Prostate gland (tissue), 2 donors: ENCODE measurements at regions not wholly inside any gene's neighbourhood (a gene's known extent, or its start where the extent isn't known, plus 50 kb on each side); places are given as distances from the start of the nearest gene placed in this dataset.

Experiments
- POLR2A ChIP-seq: fragments of 450-650 bp; IDR thresholded peaks from one replicate; pipeline ENCODE4 v1.6.1; 2016; ENCODE audit warnings: antibody characterized with exemption, mild to moderate bottlenecking
- POLR2AphosphoS5 ChIP-seq: sonication (generic); formaldehyde crosslinking; IDR thresholded peaks from one replicate; pipeline ENCODE4 v1.6.1; 2017; ENCODE audit warnings: antibody characterized with exemption
- TF ChIP-seq, protein P1 (sequence below), 4 experiments: fragments of 200-600 bp in 2 of 4; fragments of 450-650 bp in 2 of 4; sonication (generic) in 2 of 4; IDR thresholded peaks; 1 replicate in 3 of 4; 2 replicates in 1 of 4; pipeline ENCODE4 v1.5.1; 2016 to 2019; ENCODE audit warnings: antibody characterized with exemption in 4 of 4, mild to moderate bottlenecking in 2 of 4, moderate library complexity in 2 of 4

DNA sequence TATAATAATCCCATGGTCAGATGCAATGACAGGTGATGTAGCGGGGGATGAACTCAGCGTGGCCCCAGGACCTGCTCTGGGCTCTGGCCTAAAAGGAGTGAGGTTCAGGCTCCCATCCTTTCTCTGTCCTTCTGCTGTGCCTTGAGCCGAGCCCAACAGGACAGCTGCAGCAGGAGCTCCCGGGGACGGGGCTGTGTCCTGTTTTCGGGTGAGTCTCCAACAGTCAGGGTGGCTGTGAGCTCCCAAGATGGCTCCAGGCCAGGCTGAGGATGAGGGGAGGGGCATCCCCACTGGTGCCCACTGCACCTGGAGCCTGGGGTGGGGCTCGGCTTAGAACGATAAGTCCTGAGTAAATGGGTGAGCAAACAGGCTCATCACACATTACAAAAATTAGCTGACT is 1385.0 kb downstream of the BRD1 start:
- TF ChIP-seq, protein P1, sequence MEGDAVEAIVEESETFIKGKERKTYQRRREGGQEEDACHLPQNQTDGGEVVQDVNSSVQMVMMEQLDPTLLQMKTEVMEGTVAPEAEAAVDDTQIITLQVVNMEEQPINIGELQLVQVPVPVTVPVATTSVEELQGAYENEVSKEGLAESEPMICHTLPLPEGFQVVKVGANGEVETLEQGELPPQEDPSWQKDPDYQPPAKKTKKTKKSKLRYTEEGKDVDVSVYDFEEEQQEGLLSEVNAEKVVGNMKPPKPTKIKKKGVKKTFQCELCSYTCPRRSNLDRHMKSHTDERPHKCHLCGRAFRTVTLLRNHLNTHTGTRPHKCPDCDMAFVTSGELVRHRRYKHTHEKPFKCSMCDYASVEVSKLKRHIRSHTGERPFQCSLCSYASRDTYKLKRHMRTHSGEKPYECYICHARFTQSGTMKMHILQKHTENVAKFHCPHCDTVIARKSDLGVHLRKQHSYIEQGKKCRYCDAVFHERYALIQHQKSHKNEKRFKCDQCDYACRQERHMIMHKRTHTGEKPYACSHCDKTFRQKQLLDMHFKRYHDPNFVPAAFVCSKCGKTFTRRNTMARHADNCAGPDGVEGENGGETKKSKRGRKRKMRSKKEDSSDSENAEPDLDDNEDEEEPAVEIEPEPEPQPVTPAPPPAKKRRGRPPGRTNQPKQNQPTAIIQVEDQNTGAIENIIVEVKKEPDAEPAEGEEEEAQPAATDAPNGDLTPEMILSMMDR (IDR thresholded peaks at IDR 0.05): no peak
- no peak for TF ChIP-seq POLR2A
- TF ChIP-seq POLR2AphosphoS5: no peak
